ENCODE measurements at regions not wholly inside any gene's neighbourhood (a gene's known extent, or its start where the extent isn't known, plus 50 kb on each side); places are given as distances from the start of the nearest gene placed in this dataset.

- TF ChIP-seq CTCF (IDR thresholded peaks at IDR 0.05): no peak
- TF ChIP-seq POLR2A (IDR thresholded peaks at IDR 0.05): no peak
- TF ChIP-seq EP300 (IDR thresholded peaks at IDR 0.05): no peak
- no peak for TF ChIP-seq POLR2AphosphoS5 (IDR thresholded peaks at IDR 0.05)
Measured at GRCh38 chr13:90800082-90800746, 547.3 kb upstream of the MIR17HG start.

Data from sigmoid colon (tissue), 4 donors.